ENCODE measurements at regions not wholly inside any gene's neighbourhood (a gene's known extent, or its start where the extent isn't known, plus 50 kb on each side); places are given as distances from the start of the nearest gene placed in this dataset.

DNA sequence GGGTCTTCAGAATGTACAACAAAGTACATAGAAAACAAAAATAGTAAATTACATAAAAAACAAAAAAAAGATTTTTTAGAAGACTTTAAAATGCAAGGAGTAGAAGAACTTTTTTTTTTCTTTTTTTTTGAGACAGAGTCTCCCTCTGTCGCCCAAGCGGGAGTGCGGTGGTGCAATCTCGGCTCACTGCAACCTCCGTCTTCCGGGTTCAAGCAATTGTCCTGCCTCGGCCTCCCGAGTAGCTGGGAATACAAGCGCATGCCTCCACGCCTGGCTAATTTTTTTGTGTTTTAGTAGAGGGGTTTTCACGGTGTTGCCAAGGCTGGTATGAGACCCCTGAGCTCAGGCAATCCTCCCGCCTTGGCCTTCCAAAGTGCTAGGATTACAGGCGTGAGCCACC is 104.5 kb upstream of the ZC3H15 start:
- TF ChIP-seq, protein P1, sequence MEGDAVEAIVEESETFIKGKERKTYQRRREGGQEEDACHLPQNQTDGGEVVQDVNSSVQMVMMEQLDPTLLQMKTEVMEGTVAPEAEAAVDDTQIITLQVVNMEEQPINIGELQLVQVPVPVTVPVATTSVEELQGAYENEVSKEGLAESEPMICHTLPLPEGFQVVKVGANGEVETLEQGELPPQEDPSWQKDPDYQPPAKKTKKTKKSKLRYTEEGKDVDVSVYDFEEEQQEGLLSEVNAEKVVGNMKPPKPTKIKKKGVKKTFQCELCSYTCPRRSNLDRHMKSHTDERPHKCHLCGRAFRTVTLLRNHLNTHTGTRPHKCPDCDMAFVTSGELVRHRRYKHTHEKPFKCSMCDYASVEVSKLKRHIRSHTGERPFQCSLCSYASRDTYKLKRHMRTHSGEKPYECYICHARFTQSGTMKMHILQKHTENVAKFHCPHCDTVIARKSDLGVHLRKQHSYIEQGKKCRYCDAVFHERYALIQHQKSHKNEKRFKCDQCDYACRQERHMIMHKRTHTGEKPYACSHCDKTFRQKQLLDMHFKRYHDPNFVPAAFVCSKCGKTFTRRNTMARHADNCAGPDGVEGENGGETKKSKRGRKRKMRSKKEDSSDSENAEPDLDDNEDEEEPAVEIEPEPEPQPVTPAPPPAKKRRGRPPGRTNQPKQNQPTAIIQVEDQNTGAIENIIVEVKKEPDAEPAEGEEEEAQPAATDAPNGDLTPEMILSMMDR (conservative IDR thresholded peaks at IDR 0.05; ENCODE audit: low read depth, low read length): no peak
- TF ChIP-seq EZH2 (IDR thresholded peaks at IDR 0.05; ENCODE audit: low read length, unreplicated experiment): no peak

Data from PC-3 (cell line).